ENCODE measurements at regions not wholly inside any gene's neighbourhood (a gene's known extent, or its start where the extent isn't known, plus 50 kb on each side); places are given as distances from the start of the nearest gene placed in this dataset.

DNA sequence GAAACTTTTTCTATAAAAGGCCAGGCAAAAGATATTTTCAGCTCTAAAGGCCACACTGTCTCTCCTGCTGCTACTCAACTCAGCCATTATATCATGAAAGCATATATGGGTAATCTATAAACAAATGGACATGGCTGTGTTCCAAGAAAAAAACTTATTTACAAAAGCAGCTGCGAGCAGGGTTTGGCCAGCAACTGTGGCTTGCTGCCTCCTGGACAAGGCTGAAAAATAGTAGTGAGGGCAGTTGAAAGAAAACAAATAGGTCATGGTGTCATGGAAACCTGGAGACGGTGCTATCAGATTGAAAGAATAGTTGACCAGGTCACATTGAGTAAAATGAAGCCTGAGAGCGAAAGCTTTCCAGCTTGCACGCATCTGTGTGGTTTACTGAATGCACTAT, 89.2 kb upstream of the LRATD1 start:
- DNase-seq (no peak), ATAC-seq (ENCODE audit: insufficient read depth, low read depth) (no peak)
- no peak overlapping the region for H3K27ac ChIP-seq (ENCODE audit: low read length)
- no peak overlapping the region for H3K9ac ChIP-seq (ENCODE audit: low read depth, low read length)
- H3K4me3 ChIP-seq (ENCODE audit: low read depth in 1 of 2, low read length in 2 of 2) = no peak overlapping the region
- no peak overlapping the region for H2AFZ ChIP-seq (ENCODE audit: low read depth, low read length)
- no peaks in the 10 kb centered on the region for H3K79me2 ChIP-seq (ENCODE audit: insufficient read depth, low read length)
- H3K36me3 ChIP-seq (ENCODE audit: insufficient read depth, low read length) = no peaks in the 10 kb centered on the region
- H3K4me1 ChIP-seq (ENCODE audit: insufficient read depth, low read length) = no peaks in the 10 kb centered on the region
- H4K20me1 ChIP-seq (ENCODE audit: insufficient read depth, low read length) = no peaks in the 10 kb centered on the region
- H3K4me2 ChIP-seq (ENCODE audit: insufficient read depth, low read length) = no peak overlapping the region
- TF ChIP-seq EZH2 (IDR thresholded peaks at IDR 0.05; ENCODE audit: borderline replicate concordance, low read depth, low read length, severe bottlenecking) = no peak
- TF ChIP-seq, protein P1, sequence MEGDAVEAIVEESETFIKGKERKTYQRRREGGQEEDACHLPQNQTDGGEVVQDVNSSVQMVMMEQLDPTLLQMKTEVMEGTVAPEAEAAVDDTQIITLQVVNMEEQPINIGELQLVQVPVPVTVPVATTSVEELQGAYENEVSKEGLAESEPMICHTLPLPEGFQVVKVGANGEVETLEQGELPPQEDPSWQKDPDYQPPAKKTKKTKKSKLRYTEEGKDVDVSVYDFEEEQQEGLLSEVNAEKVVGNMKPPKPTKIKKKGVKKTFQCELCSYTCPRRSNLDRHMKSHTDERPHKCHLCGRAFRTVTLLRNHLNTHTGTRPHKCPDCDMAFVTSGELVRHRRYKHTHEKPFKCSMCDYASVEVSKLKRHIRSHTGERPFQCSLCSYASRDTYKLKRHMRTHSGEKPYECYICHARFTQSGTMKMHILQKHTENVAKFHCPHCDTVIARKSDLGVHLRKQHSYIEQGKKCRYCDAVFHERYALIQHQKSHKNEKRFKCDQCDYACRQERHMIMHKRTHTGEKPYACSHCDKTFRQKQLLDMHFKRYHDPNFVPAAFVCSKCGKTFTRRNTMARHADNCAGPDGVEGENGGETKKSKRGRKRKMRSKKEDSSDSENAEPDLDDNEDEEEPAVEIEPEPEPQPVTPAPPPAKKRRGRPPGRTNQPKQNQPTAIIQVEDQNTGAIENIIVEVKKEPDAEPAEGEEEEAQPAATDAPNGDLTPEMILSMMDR (IDR thresholded peaks at IDR 0.05; ENCODE audit: borderline replicate concordance, extremely low read depth, low read length, poor library complexity, severe bottlenecking) = no peak
- H3K9me3 ChIP-seq (ENCODE audit: insufficient read depth, low read length, severe bottlenecking) = no peaks in the 10 kb centered on the region
- H3K27me3 ChIP-seq (ENCODE audit: insufficient read depth, low read length, poor library complexity) = no peaks in the 10 kb centered on the region

- Histone ChIP-seq H3K27me3 (ENCODE audit: insufficient read depth, low read length, poor library complexity) (no peaks in the 10 kb centered on the region), H3K4me1 (ENCODE audit: insufficient read depth, low read length) (no peaks in the 10 kb centered on the region), H4K20me1 (ENCODE audit: insufficient read depth, low read length) (no peaks in the 10 kb centered on the region), H3K9ac (ENCODE audit: low read depth, low read length) (no peak overlapping the region), H3K79me2 (ENCODE audit: insufficient read depth, low read length) (no peaks in the 10 kb centered on the region), H3K9me3 (ENCODE audit: insufficient read depth, low read length, severe bottlenecking) (no peaks in the 10 kb centered on the region), H3K4me3 (ENCODE audit: low read depth in 1 of 2, low read length in 2 of 2) (no peak overlapping the region), H3K36me3 (ENCODE audit: insufficient read depth, low read length) (no peaks in the 10 kb centered on the region), H3K27ac (ENCODE audit: low read length) (no peak overlapping the region), H2AFZ (ENCODE audit: low read depth, low read length) (no peak overlapping the region), H3K4me2 (ENCODE audit: insufficient read depth, low read length) (no peak overlapping the region)
- DNase-seq = no peak
- TF ChIP-seq, protein P1 (IDR thresholded peaks at IDR 0.05; ENCODE audit: borderline replicate concordance, extremely low read depth, low read length, poor library complexity, severe bottlenecking) = no peak
- no peak for TF ChIP-seq EZH2 (IDR thresholded peaks at IDR 0.05; ENCODE audit: borderline replicate concordance, low read depth, low read length, severe bottlenecking)
- ATAC-seq (ENCODE audit: insufficient read depth, low read depth) = no peak
Measured at GRCh38 chr2:14544247-14544646, 88.3 kb upstream of the LRATD1 start.

DNA sequence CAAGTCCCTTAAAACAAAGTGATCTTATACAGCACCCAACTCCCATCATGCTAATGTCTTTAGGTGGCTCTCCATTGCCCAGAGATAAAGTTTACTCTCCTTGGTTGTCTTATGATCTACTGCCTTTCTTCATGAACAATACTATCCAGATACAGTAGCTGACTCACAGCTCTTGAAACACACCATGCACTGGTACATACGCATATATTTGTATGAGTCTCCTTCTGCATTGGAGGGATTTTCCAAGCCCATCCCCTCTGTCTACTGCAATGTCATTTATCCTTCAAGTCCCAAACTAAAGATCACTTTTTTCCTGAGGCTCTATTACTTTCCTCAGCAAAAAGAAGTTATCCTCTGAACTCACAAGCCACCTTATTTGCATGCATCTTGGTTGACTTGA, 84.7 kb upstream of the LRATD1 start:
- Histone ChIP-seq H3K4me2 (ENCODE audit: insufficient read depth, low read length) (no peak overlapping the region), H3K4me1 (ENCODE audit: insufficient read depth, low read length) (no peaks in the 10 kb centered on the region), H3K27ac (ENCODE audit: low read length) (no peak overlapping the region), H3K9ac (ENCODE audit: low read depth, low read length) (no peak overlapping the region), H2AFZ (ENCODE audit: low read depth, low read length) (no peak overlapping the region), H3K4me3 (ENCODE audit: low read depth in 1 of 2, low read length in 2 of 2) (no peak overlapping the region), H4K20me1 (ENCODE audit: insufficient read depth, low read length) (no peaks in the 10 kb centered on the region), H3K9me3 (ENCODE audit: insufficient read depth, low read length, severe bottlenecking) (no peaks in the 10 kb centered on the region), H3K79me2 (ENCODE audit: insufficient read depth, low read length) (no peaks in the 10 kb centered on the region), H3K36me3 (ENCODE audit: insufficient read depth, low read length) (no peaks in the 10 kb centered on the region), H3K27me3 (ENCODE audit: insufficient read depth, low read length, poor library complexity) (no peaks in the 10 kb centered on the region)
- TF ChIP-seq EZH2 (IDR thresholded peaks at IDR 0.05; ENCODE audit: borderline replicate concordance, low read depth, low read length, severe bottlenecking) = no peak
- DNase-seq (no peak), ATAC-seq (ENCODE audit: insufficient read depth, low read depth) (no peak)

DNA sequence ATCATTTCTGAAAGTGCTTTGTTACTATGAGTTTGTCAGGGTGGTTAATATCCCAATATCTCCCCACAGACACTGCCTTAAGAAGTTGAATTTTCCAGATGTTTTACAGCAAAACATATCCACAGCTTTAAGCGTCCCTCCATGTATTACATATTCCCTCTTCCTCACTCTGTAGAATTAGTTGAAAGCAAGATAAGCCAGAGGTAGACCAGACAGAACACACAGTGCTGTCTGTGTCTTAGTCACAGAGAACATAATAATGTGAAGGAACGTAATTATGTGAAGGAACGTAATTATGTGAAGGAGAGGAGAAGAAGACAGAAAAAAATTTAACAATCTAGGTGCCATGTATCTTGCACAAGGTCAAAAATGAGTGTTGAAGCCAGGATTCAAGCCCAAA, 81.9 kb upstream of the LRATD1 start:
- H3K4me2 ChIP-seq (ENCODE audit: insufficient read depth, low read length) = no peak overlapping the region
- H2AFZ ChIP-seq (ENCODE audit: low read depth, low read length) = no peak overlapping the region

More for the DNA sequence above, 81.9 kb upstream of the LRATD1 start:
- H3K4me1 ChIP-seq (ENCODE audit: insufficient read depth, low read length) = no peaks in the 10 kb centered on the region
- H3K4me3 ChIP-seq (ENCODE audit: low read depth in 1 of 2, low read length in 2 of 2) = no peak overlapping the region
- H3K27me3 ChIP-seq (ENCODE audit: insufficient read depth, low read length, poor library complexity) = no peaks in the 10 kb centered on the region
- no peak overlapping the region for H3K27ac ChIP-seq (ENCODE audit: low read length)
- no peaks in the 10 kb centered on the region for H4K20me1 ChIP-seq (ENCODE audit: insufficient read depth, low read length)
- TF ChIP-seq EZH2 (IDR thresholded peaks at IDR 0.05; ENCODE audit: borderline replicate concordance, low read depth, low read length, severe bottlenecking) = no peak
- TF ChIP-seq, protein P1 (IDR thresholded peaks at IDR 0.05; ENCODE audit: borderline replicate concordance, extremely low read depth, low read length, poor library complexity, severe bottlenecking) = no peak
- H3K9me3 ChIP-seq (ENCODE audit: insufficient read depth, low read length, severe bottlenecking) = no peaks in the 10 kb centered on the region
- no peaks in the 10 kb centered on the region for H3K79me2 ChIP-seq (ENCODE audit: insufficient read depth, low read length)
- DNase-seq = no peak
- H3K9ac ChIP-seq (ENCODE audit: low read depth, low read length) = no peak overlapping the region
- ATAC-seq (ENCODE audit: insufficient read depth, low read depth) = no peak
- H3K36me3 ChIP-seq (ENCODE audit: insufficient read depth, low read length) = no peaks in the 10 kb centered on the region
